ENCODE measurements at regions not wholly inside any gene's neighbourhood (a gene's known extent, or its start where the extent isn't known, plus 50 kb on each side); places are given as distances from the start of the nearest gene placed in this dataset.

DNA sequence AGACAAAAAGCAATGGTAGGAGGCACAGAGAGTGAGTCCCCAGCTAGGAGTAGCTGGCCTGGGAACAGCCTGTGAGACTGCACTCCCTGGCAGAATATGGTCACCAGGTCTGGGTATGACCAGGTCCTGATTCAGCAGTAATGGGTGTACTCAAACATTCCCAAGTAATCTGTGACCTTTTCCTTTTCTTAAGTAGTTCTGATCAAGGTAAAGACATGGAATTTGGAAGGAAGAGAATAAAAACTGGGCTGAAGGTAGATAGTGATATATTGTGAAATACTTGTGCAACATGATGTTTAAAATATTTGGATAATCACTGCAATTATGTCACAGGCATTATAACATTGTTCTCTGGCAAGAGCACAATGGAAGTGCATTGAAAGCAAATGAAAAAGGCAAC, 147.2 kb upstream of the DPYD start:
- Histone ChIP-seq H3K36me3 (ENCODE audit: control insufficient read depth, insufficient read depth, low read length) (no peaks in the 10 kb centered on the region), H3K4me3 (ENCODE audit: low read depth, low read length) (no peak overlapping the region), H3K27me3 (ENCODE audit: control insufficient read depth, insufficient read depth, low read length) (no peaks in the 10 kb centered on the region)
- TF ChIP-seq, protein P1, sequence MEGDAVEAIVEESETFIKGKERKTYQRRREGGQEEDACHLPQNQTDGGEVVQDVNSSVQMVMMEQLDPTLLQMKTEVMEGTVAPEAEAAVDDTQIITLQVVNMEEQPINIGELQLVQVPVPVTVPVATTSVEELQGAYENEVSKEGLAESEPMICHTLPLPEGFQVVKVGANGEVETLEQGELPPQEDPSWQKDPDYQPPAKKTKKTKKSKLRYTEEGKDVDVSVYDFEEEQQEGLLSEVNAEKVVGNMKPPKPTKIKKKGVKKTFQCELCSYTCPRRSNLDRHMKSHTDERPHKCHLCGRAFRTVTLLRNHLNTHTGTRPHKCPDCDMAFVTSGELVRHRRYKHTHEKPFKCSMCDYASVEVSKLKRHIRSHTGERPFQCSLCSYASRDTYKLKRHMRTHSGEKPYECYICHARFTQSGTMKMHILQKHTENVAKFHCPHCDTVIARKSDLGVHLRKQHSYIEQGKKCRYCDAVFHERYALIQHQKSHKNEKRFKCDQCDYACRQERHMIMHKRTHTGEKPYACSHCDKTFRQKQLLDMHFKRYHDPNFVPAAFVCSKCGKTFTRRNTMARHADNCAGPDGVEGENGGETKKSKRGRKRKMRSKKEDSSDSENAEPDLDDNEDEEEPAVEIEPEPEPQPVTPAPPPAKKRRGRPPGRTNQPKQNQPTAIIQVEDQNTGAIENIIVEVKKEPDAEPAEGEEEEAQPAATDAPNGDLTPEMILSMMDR (IDR thresholded peaks at IDR 0.05; ENCODE audit: insufficient read depth, low read depth, low read length): no peak
- DNase-seq (ENCODE audit: low read depth): no peak
- ChIA-PET POLR2A (no interaction called here), CTCF (interaction anchor here (1.3 kb wide), 1 partner anchor 14 kb away, joined by 3 read pairs; no protein-coding TSS in a partner anchor)

DNA sequence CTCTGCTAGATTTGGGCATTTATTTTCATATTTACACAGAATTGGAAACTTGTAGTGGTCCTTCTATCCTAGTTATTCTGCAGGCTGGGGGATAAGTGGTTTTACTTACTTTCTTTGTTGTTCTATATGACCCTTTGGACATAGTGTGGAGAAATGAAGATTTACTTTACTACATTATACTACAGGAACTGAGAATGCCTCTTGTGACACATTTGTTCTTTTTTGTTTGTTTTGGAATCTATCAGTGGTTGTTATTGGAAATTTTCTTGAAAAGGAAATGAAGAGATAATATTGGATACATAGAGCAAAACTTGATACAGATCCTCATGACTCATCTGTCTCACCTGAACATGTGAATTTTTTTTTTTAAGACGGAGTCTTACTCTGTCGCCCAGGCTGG, 146.1 kb upstream of the DPYD start:
- Histone ChIP-seq H3K4me3 (ENCODE audit: low read depth, low read length) (no peak overlapping the region), H3K36me3 (ENCODE audit: control insufficient read depth, insufficient read depth, low read length) (no peaks in the 10 kb centered on the region), H3K27me3 (ENCODE audit: control insufficient read depth, insufficient read depth, low read length) (no peaks in the 10 kb centered on the region)
- no peak for DNase-seq (ENCODE audit: low read depth)
- POLR2A ChIA-PET: no interaction called here
- TF ChIP-seq, protein P1 (IDR thresholded peaks at IDR 0.05; ENCODE audit: insufficient read depth, low read depth, low read length): no peak
- CTCF ChIA-PET: interaction anchor here (0.6 kb wide), 1 partner anchor 1086 kb away, joined by 3 read pairs; no protein-coding TSS in a partner anchor

DNA sequence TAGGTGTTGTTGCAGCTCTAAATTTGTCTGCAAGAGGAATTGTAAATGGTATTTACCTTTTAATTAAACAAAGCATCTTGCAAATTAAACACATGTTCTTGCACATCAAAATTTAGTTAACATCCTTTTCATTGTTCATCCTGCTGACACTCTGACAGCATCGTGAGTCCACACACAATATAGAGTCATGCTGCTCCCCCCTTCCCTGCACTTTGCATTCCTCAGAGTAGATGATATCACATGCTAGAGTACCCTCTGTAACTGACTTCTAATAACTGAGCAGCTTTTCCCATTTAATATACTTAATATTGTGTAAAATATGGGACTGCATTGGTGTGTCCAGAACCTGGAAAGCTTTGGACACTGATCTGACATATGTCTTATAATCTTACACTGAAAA, 138.8 kb upstream of the DPYD start:
- Histone ChIP-seq H3K36me3 (ENCODE audit: control insufficient read depth, insufficient read depth, low read length) (no peaks in the 10 kb centered on the region), H3K27me3 (ENCODE audit: control insufficient read depth, insufficient read depth, low read length) (no peaks in the 10 kb centered on the region), H3K4me3 (ENCODE audit: low read depth, low read length) (no peak overlapping the region)
- ChIA-PET CTCF (interaction anchor here (0.9 to 1.6 kb wide), 4 partner anchors 9 to 409 kb away, joined by 3 to 4 read pairs (median 3); no protein-coding TSS in a partner anchor), POLR2A (no interaction called here)
- no peak for DNase-seq (ENCODE audit: low read depth)
- TF ChIP-seq, protein P1 (IDR thresholded peaks at IDR 0.05; ENCODE audit: insufficient read depth, low read depth, low read length): no peak

DNA sequence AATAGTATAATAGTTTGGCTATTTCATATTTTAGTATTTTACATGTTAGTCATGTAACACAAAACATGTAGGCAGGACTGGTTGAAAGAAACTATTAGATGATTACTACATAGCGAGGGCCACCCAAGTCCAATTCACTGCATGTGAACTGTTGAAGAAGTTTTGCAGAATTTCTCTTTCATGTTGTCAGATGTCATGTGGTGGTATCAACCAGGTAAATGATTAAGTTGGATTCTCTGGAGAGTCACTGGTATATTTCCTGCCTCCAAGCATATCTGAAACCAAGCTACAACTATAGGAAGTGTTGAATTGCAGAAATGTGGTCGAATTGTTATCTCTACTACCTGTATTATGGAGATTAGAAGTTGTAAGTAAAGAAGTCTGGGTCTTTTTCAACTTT, 137.8 kb upstream of the DPYD start:
- no peak overlapping the region for H3K4me3 ChIP-seq (ENCODE audit: low read depth, low read length)
- ChIA-PET POLR2A (no interaction called here), CTCF (interaction anchor here (0.9 to 1.6 kb wide), 2 partner anchors 13 to 410 kb away, joined by 3 to 4 read pairs; no protein-coding TSS in a partner anchor)
- no peaks in the 10 kb centered on the region for H3K27me3 ChIP-seq (ENCODE audit: control insufficient read depth, insufficient read depth, low read length)
- DNase-seq (ENCODE audit: low read depth): no peak
- TF ChIP-seq, protein P1 (IDR thresholded peaks at IDR 0.05; ENCODE audit: insufficient read depth, low read depth, low read length): no peak
- no peaks in the 10 kb centered on the region for H3K36me3 ChIP-seq (ENCODE audit: control insufficient read depth, insufficient read depth, low read length)

DNA sequence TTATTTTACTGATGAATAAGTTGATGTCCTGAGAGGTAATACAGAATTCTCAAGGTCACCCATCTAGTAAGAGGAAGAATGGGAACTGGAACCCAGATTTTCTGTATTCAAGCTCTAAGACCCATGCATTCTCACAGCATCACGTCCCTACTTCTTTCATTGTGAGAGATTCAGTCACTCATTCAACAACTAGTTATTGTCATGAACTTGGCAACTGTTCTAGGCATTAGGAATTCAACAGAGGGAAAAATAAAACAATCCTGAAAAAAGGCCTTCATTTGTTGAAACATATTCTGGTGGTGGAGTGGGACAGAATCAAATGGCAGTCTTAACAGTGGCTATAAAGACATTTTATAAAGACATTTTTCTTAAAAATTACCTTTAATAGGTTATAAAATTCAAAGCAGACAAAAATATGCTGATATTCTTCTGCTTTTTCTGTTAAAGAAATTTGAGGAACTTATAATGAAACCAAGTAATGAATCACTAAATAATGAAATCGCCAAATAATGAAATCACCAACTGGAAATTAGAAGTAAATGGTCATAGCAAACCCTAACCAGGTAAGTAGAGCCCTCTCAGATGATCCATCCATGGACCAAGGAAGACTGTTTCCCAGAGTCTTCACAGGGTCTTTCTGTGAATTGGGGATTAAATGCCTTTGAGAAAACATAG, 136.5 kb upstream of the DPYD start:
- ChIA-PET POLR2A (no interaction called here), CTCF (no interaction called here)

More for the DNA sequence above, 136.5 kb upstream of the DPYD start:
- H3K27me3 ChIP-seq (ENCODE audit: control insufficient read depth, insufficient read depth, low read length): no peaks in the 10 kb centered on the region
- TF ChIP-seq, protein P1 (IDR thresholded peaks at IDR 0.05; ENCODE audit: insufficient read depth, low read depth, low read length): no peak
- no peak overlapping the region for H3K4me3 ChIP-seq (ENCODE audit: low read depth, low read length)
- no peak for DNase-seq (ENCODE audit: low read depth)
- no peaks in the 10 kb centered on the region for H3K36me3 ChIP-seq (ENCODE audit: control insufficient read depth, insufficient read depth, low read length)
